SK-N-SH (cell line): ENCODE measurements at regions not wholly inside any gene's neighbourhood (a gene's known extent, or its start where the extent isn't known, plus 50 kb on each side); places are given as distances from the start of the nearest gene placed in this dataset.

Experiments used
- CTCF ChIP-seq: fragments of 200-600 bp; sonication (generic); IDR thresholded peaks from 2 replicates; pipeline ENCODE4 v1.6.1; 2017; ENCODE audit warnings: antibody characterized with exemption, mild to moderate bottlenecking, moderate library complexity
- EP300 ChIP-seq, 2 experiments: IDR thresholded peaks; 2 replicates each; pipeline versions ENCODE4 v1.4.0 to v1.6.1; 2012; ENCODE audit warnings: borderline replicate concordance in 1 of 2, low read depth in 1 of 2, low read length in 1 of 2
- EZH2phosphoT487 ChIP-seq: fragments of 200-600 bp; sonication (generic); IDR thresholded peaks from 2 replicates; pipeline ENCODE4 v1.6.1; 2017; ENCODE audit warnings: low read depth, mixed run types, mild to moderate bottlenecking, antibody characterized with exemption, moderate library complexity, borderline replicate concordance
- FOXM1 ChIP-seq: IDR thresholded peaks from 2 replicates; pipeline ENCODE4 v1.4.0; 2012; ENCODE audit warnings: low read depth, mild to moderate bottlenecking
- GABPA ChIP-seq: IDR thresholded peaks from 2 replicates; pipeline ENCODE4 v1.4.0; 2012; ENCODE audit warnings: low read depth, mild to moderate bottlenecking
- IRF3 ChIP-seq: fragments of 150-350 bp; IDR thresholded peaks from 2 replicates; pipeline ENCODE4 v1.6.1; 2016; ENCODE audit warnings: mild to moderate bottlenecking, low read depth, low read length
- NRF1 ChIP-seq: IDR thresholded peaks from 2 replicates; pipeline ENCODE4 v1.6.1; 2012; ENCODE audit warnings: low read depth, mild to moderate bottlenecking, low read length
- POLR2AphosphoS5 ChIP-seq: IDR thresholded peaks from 2 replicates; pipeline ENCODE4 v1.6.1; 2012; ENCODE audit warnings: low read depth, low read length
- RFX5 ChIP-seq: IDR thresholded peaks from 2 replicates; pipeline ENCODE4 v1.6.1; 2012; ENCODE audit warnings: mild to moderate bottlenecking, improper control_type of control experiment, low read length

GRCh38 chr5:94066437-94067207 lies 325.2 kb upstream of the POU5F2 start:
- no peak for TF ChIP-seq NRF1
- no peak for TF ChIP-seq IRF3
- no peak for TF ChIP-seq GABPA
- TF ChIP-seq CTCF: no peak
- TF ChIP-seq FOXM1: no peak
- no peak for TF ChIP-seq EZH2phosphoT487
- no peak for TF ChIP-seq RFX5
- TF ChIP-seq EP300 (IDR thresholded peaks at IDR 0.05; ENCODE audit: borderline replicate concordance in 1 of 2, low read depth in 1 of 2, low read length in 1 of 2): no peak
- TF ChIP-seq POLR2AphosphoS5: no peak
